ENCODE measurements at regions not wholly inside any gene's neighbourhood (a gene's known extent, or its start where the extent isn't known, plus 50 kb on each side); places are given as distances from the start of the nearest gene placed in this dataset.

DNA sequence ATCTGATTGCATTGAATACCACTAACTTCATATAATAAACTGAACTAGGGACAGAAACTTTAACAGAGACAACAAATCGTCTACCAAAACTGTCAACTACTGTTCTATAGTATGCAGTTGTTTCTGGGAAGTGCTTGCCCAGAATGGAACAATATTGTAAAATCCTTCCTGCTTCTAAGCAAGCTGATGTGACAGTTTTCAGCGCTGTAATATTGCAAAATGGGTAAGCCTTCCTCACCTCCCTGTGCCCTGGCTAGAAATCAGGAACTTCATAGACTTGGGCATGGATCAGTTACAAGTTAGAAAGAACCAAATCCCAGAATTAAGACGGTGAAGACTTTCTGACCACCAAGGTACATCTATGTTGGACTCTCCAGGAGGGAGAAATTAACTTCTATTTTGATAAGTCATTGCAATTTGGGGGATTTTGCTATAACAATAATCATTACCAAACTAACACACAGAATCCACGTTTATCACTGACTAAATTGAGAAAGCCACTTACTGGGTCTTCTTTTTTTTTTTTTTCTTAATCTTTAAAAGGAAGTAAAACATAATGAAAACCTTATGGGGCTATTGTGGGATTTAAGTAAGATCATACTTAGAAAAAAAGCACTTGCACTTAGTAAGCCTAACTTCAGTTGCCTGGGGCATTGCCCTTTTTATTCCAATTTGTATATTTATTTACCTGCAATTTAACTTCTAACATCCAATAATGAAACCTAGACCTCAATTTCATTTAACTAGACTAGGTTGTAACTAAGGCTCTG is 261.5 kb downstream of the TRIB2 start:
- no peak for DNase-seq

DNA sequence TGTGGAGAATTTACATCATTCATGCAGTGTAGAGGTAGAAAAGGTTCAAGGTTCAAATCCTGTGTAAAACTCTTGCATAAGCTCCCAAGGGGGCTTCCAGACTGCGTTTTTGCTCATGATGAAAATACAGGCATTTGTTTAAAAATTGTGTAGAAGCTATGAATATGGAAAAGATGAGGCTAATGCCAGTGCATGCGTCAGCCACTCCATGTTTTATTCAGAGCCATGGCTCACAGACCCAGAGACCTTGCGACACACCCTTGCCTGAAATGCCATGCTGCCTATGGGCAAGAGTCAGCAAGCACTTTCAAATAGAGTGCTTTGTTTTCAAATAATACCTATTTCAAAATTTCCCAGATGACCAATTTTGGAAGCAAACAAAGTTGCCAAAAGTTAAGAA is 262.3 kb downstream of the TRIB2 start:
- no peak for DNase-seq

DNA sequence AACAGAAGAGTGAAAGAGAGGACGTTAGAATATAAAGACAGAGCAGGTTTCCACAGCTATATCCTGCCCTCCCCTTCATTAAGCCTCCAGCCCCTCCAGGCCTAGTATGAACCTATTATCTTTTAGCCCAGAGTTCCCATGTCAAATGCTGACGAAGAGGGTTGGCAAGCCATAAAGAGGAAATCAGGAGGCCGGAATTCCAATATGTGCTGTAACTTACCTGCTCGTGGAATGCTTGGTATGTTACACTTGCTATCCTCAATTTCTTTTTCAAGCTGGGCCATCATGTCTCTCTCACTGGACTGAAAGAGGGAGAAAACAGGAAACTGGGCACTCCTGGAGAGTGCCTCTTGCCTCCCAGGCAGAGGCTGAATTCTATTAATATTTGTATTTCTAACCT is 264.1 kb downstream of the TRIB2 start:
- no peak for DNase-seq

DNA sequence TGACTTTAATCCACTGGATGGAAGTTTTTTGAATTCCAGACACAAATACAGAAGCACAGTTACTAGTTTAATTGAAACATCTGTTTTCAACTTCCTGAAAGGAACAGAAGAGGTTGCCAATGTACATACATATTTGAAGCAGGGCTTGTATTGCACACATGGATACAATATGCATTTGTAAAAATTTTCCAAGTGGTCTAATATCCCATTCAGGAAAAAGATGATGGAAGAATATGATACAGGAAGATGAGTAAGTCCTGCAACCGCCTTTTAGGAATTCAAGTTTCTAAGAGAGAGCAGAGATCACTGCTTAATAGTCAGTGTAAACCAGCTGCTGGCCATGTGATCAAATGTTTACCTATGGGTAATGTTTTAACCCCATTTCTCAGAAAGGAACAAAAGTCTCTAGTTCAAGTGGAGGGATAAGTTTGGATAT is 265.4 kb downstream of the TRIB2 start:
- no peak for DNase-seq

DNA sequence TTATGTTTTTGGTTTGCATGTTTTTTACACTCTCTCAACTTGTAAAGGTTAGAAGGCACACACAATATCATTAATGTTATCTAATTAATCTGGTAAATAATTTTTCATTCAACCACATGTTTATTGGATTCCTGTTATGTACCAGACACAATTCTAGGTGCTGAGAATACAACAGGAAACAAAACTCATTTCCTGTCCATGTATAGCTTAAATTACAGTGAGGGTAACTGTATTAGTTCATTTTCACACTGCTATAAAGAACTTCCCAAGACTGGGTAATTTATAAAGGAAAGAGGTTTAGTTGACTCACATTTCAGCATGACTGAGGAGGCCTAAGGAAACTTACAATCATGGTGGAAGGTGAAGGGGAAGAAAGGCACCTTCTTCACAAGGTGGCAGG is 270.5 kb downstream of the TRIB2 start:
- no peak for DNase-seq

DNA sequence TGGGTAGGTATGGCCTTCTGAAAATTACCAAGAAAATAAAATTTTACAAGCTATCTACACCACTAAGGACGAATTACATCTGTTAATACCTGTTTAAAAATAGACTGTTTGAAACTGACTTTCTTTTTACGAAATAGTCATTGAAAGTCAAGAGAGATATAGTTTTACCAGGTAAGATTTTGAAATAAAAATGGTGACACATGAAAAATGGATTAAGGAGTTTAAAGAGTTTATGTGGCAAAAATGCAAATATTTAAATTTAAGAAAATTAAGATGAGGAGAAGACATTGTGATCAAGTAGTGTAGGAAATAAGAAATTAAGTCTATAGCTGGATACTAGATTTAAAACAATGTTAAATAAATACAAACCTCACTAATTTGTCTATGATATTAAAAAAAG is 271.5 kb downstream of the TRIB2 start:
- no peak for DNase-seq

DNA sequence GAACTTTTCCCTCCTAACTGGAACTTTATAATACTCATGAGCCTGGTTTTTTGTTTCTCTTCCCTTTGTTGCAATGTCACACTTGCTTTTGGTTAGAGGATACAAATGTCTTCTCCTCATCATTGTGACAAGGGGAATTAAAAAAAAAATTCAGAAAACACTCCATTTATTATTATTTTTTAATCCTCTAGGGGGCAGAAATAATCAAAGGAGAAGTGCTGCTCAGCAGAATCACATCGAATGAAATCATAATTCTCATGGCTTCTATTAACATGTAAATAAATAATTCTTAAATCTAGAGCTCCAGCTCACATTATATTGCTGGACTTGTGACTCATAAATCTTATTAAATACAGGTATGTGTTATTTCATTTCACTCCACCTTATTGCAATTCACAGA is 273.8 kb downstream of the TRIB2 start:
- DNase-seq, result no peak

DNA sequence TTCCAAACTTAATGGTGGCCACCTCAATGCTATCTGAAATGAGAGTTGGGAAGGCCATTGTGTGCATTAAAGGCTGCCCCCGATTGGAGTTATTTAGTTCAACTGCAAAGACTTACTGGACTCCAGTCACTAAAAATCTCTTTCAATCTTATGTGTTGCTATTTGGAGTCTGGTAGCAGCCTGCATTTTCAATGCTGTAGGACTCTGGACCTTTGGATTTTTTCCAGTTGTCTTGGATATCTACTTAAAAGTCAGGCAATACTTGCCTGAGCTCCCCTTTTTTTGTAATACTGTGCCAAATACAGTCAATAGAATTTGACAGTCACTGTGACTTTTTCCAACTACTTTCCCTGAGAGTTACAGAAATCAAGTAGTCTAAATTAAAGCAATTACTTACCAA is 281.9 kb downstream of the TRIB2 start:
- DNase-seq, result no peak

DNA sequence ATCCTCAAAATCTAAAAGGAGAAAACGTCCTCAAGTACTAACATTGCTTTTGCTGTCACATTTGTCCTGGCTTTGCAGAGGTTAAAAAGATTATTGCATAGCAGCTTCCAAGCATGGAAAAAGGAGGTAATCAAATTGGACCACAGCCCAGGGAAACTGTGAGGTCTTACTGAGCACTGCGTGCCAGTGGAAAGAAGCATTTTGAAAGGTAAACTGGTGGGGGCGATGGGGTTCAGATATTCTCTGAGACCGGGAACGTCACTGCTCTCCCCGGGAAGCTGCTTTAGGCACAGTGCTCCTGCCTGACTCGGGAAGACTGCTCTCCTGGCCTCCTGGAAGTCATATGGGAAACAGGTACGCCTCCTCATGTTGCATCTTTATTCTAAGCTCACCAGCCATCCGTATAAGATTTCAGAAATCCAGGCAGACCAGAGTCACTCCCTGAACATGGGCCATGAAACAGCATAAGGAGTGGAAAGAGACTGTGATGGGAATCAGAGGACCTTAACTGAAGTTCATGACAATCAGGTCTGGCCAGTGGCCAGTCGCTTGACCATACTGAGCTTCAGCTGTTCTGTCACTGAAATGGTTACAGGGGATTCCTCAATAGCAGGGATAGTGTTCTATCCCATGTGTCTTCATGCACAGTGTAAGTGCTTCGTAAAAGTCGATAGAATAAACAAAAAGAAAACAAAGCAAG is 284.1 kb downstream of the TRIB2 start:
- no peak for DNase-seq

DNA sequence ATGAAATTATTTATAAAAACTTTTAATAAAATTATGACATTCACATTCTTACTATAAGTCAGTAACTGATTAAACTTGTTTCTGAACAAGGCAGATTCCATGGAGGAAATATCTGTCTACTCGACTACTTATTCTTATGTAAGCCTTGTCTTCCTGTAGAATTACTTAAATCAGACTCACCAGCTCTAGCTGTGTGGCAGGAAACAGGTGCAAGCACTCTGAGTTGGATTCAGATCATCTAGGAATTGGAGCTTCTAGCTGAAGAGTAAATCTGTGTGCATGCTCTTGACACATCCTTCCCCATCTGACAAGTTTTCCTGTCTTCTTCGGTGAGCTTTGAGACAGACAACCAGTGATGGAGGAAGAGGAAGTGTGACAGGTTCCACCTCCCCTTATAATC is 284.7 kb downstream of the TRIB2 start:
- DNase-seq, result no peak

DNA sequence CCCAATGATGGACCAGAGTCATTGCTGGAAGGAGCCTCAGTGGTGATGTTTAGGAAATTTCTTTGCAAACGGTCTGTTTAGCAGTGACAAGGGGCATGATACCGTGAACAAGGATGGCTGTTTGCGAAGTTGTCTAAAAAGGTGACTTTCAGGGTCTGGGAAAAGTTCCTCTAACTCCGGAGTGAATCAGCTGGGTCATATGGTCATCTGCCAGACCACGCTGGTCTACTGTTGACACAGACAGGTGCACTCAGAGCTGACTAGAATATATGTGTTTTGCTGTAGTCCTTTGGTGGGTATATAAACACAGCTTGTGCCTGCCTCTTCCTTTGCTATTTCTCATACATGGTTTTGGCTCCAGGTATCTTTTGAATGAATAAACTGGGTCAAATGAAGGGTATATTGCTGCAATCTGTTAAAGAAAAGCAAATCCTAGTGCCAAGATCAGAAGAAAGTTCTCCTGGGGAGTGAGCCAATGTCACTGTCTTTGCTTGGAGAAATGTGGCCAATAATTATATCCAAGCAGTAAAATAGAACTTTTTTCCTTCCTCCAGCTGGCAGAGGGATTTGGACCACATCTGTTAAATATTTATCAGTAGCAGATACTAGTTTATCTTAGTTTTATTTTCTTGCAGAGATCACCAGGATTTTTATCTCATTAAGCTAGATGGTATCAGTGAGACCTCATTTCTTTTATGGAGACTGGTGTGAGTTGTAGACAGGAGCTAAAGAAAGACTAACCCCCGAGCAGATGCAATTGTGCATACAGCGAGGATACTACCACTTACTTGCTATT is 286.0 kb downstream of the TRIB2 start:
- DNase-seq, result no peak

DNA sequence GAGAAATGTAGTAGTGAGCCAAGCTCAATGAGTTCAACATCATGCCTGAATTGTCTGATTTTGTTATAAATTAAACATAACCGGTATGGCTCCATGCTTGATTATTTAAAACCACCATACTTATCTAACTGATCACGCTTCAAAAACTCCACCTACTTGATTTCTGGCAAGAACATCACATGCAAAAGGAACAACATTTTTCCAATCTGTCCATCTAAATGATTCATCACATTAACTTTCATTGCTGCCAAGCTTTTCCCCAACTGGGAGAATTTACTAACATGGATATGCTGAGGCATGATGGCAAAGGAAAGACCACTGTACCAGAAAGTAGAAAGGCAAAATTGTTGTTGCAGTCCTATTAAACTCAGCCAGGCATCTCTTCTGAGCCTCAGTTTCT is 286.8 kb downstream of the TRIB2 start:
- no peak for DNase-seq

DNA sequence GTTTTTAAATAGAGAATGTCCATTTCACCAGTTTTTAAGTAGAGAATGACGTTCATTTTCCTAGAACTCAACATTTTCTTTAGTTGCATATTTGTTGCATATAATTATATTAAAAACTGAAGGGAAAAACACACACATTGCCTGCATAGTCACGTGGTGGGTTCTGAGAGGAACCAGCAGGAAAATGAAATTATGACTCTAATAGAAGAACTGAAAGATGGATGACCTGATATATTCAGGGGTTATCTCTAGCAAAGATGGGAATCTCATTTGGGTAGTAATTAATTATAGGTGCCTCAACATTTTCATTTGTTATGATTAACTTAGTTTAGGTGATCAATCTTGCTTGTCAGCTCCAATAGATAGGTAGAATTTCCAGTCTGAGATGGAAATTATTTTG is 288.3 kb downstream of the TRIB2 start:
- no peak for DNase-seq

DNA sequence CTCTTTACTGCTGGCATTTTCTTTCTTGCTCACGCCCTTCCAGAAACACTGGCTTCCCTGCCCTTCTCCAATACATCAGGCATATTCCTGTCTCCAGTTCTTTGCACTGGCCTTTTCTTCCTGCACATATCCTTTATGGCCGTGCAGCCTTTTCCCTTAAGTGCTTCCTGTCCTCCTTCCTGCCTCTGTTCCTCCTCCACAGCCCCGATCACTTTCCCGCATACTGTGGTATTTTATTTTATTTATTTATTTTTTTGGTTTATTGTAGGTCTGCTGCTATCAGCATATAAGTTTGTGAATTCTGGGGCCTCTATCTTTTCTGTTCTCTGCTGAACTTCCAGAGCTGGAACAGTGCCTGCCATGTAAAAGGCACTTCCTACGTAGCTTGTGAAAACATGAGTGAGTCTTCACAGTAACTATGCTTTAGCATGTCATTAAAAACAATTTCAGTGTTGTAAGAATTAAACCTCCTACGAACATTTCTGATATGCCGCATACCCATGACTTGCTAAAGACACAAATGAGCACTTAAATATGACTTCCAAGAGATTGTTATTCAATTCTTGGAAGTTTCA is 289.1 kb downstream of the TRIB2 start:
- DNase-seq, result no peak

DNA sequence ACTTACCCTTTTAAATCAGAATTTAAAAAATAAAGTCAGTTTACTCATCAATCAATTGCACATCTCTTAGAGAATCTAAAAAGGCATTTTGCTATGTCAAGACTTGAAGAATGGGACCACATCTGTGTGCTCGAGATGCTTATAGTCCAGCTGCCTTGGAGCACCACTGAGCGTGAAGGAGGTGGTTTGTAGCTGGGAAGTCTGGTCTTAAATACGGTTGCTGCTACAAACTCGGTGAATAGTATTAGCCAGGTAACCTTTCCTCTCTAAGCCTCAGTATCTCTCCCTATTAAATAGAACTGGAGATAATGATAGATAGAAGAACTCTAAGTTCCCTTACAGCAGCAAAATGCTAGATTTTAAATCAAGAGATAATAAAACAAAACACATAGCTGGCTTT is 289.7 kb downstream of the TRIB2 start:
- no peak for DNase-seq

DNA sequence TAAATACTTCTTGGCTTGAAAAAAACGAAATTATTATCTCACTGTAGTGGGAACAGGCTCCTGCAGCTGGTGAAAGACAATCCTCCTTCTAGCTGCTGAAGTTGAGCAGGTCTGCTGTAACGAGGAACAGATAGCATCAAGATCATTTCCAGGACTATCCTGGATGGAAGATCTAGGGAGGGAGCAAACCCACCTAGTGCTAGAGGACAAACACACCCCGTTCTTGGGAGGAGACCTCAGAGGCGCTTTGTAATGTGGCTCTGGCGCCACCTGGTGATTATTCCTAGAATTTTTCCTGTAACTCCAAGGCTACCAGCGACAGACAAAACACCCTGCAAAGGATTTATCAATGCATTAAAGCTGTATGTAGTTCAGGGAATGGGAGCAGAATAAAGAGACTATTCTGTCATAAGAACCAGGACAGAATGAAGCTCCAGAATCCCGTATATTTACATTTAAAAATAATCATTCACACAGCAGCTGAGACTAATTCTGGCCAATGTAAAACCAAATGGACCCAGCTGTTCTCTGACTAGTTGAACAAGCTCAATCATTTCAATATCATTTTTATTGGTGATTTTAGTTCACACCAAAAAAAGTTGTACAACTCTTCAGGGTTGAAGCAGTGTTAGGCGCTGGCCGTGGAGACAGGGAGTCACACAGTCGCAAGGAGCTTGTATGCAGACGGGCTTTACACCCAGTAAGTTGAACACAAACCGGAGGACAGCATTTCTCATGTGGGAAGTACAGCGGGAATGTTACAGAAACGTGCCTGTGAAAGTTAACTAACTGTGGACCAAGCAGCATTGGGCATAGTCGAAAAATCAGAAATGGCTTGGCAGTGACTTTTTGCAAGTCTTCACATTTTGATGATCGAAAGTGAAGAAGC is 290.3 kb downstream of the TRIB2 start:
- peak; percentile 74 for DNase-seq

DNA sequence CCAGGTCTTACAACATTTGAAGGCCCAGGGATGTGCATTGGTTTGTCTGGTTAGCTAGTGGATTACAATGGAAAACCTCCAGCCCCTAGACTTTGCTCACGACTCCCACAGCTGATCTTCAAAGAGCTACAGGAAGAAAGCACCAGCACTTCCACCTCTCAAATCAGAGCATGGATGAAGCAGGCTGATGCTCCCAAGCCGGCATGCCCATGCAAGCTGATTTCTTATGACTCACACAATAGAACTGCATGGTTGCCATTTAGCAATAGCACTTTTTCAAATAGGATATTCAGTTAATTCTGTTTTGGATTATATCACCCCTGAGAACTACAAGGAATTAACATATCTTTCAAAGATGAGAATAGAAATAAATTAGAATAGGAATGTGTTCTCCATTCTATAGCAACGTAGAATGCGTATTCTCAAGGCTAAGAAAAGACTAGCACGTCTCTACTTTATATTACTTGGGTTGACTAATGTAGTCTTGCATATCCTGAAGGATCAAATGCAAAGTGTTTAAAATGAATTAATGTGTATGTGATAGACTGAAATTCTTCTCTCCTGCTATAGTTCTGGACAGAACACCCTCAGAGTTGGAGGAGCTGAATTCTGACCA is 292.4 kb downstream of the TRIB2 start:
- no peak for DNase-seq

DNA sequence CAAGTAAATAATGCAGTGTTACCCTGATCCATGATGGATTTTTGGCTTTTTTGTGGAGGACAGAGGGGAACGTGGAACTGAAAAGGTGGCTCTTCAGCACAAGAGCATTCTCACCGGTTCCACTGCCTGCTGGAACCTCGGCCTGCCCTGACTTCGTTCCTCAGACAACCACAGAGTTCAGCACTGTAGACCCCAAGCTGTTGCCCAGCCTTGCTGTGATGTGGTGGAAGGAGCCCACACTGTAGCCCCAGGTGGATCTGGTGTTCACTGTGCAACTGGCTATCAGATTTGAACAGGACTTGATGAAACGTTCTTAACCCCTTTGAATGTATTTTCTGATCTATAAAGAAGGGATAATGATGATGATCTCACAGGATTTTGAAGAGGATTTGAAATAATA is 293.5 kb downstream of the TRIB2 start:
- no peak for DNase-seq

DNA sequence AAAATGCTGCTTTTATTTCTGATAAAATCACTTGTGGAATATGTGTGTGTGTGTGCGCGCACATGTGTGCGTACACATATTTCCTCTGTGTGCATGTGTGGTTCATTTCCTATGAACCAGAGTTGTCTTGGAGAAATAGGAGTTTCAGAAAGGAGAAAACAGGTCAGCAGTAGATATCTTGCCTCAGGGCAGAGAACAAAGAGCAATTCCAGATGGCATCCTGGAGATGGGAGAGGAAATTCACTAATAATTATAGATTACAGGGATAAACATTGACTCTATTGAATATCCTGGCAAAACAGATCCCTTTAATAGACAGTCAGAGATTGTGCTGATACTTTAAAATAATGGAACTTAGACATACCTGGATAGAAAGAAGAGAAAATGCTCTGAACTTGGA is 298.0 kb downstream of the TRIB2 start:
- DNase-seq, result no peak

DNA sequence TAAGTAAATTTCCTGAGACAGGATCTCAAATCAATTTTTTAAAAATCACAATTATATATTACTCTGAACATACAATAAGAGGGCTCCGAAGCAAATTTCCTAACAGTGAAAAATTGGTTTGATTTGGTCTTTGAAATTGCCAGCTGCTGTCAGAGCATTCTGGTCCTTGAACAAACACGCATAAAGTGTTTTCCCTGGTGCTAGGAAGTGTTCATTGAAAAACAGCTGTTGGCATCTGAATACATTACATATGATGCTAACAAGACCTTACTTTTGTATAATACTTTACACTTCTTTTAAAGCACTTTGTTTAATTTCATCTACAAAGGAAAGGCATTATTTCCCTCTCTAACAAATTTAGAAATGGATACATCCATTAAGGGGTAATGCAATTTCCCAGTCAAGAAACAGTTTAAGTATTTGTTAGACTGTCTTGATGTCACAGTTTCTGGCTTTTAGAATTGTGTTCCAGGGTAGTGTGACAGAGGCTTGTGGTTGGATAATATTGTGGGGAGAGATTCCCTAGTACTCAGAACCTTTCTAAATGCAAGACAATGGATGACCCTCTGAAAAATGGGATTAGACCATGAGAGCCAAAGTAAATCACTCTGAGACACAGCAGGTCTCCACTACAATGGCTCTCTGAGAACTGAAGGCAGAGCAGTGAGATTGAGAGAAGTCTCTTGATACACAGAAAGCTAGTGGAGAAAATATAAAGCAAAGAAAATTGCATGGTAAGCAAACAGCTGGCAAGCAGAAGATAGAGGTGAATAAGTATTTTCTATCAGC is 299.0 kb downstream of the TRIB2 start:
- DNase-seq, result no peak

DNA sequence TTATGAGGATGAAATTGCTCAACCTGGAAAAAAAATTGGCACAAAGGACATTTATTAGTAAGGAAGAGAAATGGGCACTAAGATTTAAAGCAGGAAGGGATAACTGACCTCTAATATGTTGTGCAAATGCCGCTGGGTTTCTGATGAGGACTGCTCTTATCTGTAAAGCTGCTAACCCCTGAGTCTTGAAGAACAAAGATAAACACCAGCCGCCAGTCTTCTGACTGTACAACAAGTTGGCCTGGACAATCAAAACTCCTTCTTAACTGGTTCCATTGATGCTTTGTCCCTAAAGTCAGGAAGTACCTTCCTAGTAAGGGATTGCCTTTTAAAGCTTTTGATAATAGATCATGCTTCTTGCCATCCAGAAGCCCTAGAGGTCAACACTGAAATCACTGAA is 301.8 kb downstream of the TRIB2 start:
- DNase-seq, result no peak
